ENCODE measurements at regions not wholly inside any gene's neighbourhood (a gene's known extent, or its start where the extent isn't known, plus 50 kb on each side); places are given as distances from the start of the nearest gene placed in this dataset.

- TF ChIP-seq POLR2A (IDR thresholded peaks at IDR 0.05): no peak
- TF ChIP-seq EP300 (IDR thresholded peaks at IDR 0.05): no peak
- Histone ChIP-seq H3K36me3 (no peaks in the 10 kb centered on the region), H3K27ac (no peak overlapping the region), H3K4me1 (ENCODE audit: insufficient read depth) (no peaks in the 10 kb centered on the region), H3K4me3 (no peak overlapping the region), H3K9me3 (no peaks in the 10 kb centered on the region), H3K27me3 (no peaks in the 10 kb centered on the region)
- 80 to 84% (median 80%) methylated on average over 9 of the region's 9 CpGs for WGBS, 3 donors
- no peak for DNase-seq
- intact Hi-C loops (cut with DNase I): no loop called here
Observed at GRCh38 chr2:149994057-149994728, 406.6 kb upstream of the MMADHC start.

DNA sequence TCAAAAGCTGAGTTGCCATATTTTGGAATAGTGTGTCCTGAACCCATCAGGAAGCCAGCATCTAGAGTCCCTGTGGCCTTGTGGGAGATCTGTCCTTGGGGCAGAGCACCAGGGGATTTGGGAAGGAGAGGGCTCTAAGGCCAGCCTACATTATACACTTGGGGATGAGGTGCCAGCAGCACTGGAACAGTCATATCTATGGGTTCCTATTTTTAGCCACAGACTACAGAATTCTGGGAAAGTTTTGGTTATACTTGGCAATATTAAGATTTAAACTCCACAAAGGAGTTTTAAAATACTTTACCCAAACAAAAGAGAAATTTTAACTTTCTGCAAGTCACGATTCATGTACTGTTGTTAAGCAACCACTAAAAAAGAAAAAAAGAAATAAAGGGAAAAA is 405.7 kb upstream of the MMADHC start:
- WGBS, 3 donors: 12 to 35% (median 23%) methylated on average over 1 of the region's 1 CpG
- TF ChIP-seq EP300 (IDR thresholded peaks at IDR 0.05) (no peak), CTCF (IDR thresholded peaks at IDR 0.05) (no peak), POLR2A (IDR thresholded peaks at IDR 0.05) (no peak)
- H3K4me1 ChIP-seq (ENCODE audit: insufficient read depth): no peaks in the 10 kb centered on the region

DNA sequence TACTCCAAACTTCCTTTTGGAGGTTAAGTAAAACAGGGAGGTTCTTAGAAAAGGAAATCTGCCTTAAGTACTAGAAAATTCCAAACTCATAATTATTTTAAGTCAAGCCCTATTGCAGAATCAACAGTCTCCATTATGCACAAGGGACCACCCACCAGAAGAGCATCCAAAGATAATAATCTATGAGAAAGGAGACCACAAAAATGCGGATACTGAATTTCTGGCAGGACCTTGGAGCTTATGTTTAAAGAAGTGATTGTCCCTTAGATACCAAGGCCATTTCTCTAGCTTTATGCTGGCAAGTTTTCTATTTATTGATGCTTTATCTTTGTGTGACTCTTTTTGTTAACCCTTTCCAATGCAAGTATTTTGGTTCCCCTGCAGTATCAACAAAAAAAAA is 404.0 kb upstream of the MMADHC start:
- Histone ChIP-seq H3K4me3 (no peak overlapping the region), H3K36me3 (no peaks in the 10 kb centered on the region), H3K27ac (no peak overlapping the region), H3K27me3 (no peaks in the 10 kb centered on the region), H3K9me3 (no peaks in the 10 kb centered on the region), H3K4me1 (ENCODE audit: insufficient read depth) (no peaks in the 10 kb centered on the region)
- no peak for TF ChIP-seq CTCF (IDR thresholded peaks at IDR 0.05)
- TF ChIP-seq EP300 (IDR thresholded peaks at IDR 0.05): no peak
- TF ChIP-seq POLR2A (IDR thresholded peaks at IDR 0.05): no peak
- DNase-seq: no peak
- 74 to 81% (median 77%) methylated on average over 1 of the region's 1 CpG for WGBS, 3 donors
- intact Hi-C loops (cut with DNase I): no loop called here

More for the DNA sequence above, 405.7 kb upstream of the MMADHC start:
- DNase-seq: no peak
- Histone ChIP-seq H3K27ac (no peak overlapping the region), H3K9me3 (no peaks in the 10 kb centered on the region), H3K27me3 (no peaks in the 10 kb centered on the region), H3K36me3 (no peaks in the 10 kb centered on the region), H3K4me3 (no peak overlapping the region)
- intact Hi-C loops (cut with DNase I): no loop called here

DNA sequence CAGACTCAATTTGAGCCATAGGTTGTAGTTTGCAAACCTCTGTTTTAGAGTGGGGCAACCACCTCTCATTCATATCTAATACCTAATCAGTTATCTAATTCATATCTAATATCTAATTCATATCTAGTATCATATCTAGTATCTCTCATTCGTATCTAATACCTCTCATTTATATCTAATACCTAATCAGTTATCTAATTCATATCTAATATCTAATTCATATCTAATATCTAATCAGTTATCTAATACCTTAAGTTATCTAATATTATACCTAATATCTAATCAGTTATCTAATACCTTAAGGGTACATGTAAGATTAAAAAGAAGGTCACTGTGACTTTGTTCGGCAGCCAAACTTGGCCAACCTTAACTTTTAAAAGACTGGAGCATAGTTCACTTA is 403.4 kb upstream of the MMADHC start:
- Histone ChIP-seq H3K27ac (no peak overlapping the region), H3K36me3 (no peaks in the 10 kb centered on the region), H3K27me3 (no peaks in the 10 kb centered on the region), H3K4me1 (ENCODE audit: insufficient read depth) (no peaks in the 10 kb centered on the region), H3K9me3 (no peaks in the 10 kb centered on the region), H3K4me3 (no peak overlapping the region)
- no peak for DNase-seq
- TF ChIP-seq POLR2A (IDR thresholded peaks at IDR 0.05) (no peak), EP300 (IDR thresholded peaks at IDR 0.05) (no peak), CTCF (IDR thresholded peaks at IDR 0.05) (no peak)
- intact Hi-C loops (cut with DNase I): no loop called here
- 60 to 93% (median 92%) methylated on average over 2 of the region's 2 CpGs for WGBS, 3 donors

DNA sequence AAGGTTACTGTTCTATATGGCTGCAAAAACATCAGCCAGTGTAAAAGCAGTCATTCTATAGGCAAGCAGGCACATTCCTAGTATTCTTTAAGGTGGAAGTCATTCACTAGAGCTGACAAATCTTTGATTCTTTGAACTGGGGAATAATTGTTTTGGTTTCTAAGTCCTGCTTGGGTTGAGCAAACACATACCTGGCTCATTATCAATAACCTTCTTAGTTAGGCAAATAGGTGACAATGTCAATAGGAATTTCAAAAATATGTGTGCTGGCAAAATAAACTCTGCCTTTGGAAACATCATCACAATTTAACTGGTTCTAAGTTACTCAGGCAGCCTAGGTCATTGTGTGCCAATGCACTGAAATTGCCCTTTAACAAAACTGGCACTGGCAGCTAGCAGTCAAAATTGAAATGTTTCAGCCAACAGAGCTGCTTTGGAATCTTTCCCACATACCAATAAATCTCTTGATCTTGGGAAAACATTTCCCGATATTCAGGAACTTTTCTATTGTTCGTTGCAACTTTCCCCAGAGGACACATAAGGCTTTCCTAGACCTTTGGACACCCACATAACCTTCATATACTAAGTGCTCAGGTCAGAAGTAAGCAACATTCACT is 402.0 kb upstream of the MMADHC start:
- intact Hi-C loops (cut with DNase I): no loop called here
- no peaks in the 10 kb centered on the region for H3K4me1 ChIP-seq (ENCODE audit: insufficient read depth)
- no peaks in the 10 kb centered on the region for H3K9me3 ChIP-seq
- H3K36me3 ChIP-seq: no peaks in the 10 kb centered on the region
- DNase-seq: no peak
- no peak for TF ChIP-seq EP300 (IDR thresholded peaks at IDR 0.05)
- no peaks in the 10 kb centered on the region for H3K27me3 ChIP-seq
- no peak overlapping the region for H3K4me3 ChIP-seq
- 52 to 74% (median 64%) methylated on average over 2 of the region's 2 CpGs for WGBS, 3 donors
- no peak overlapping the region for H3K27ac ChIP-seq
